HEK293T (cell line): ENCODE measurements at regions not wholly inside any gene's neighbourhood (a gene's known extent, or its start where the extent isn't known, plus 50 kb on each side); places are given as distances from the start of the nearest gene placed in this dataset.

Experiments used
- BHLHE40 ChIP-seq: fragments of 450-650 bp; IDR thresholded peaks from 2 replicates; pipeline ENCODE4 v1.6.1; 2016; ENCODE audit warnings: mild to moderate bottlenecking, moderate library complexity, borderline replicate concordance
- FOXM1 ChIP-seq: fragments of 450-650 bp; IDR thresholded peaks from 2 replicates; pipeline ENCODE4 v1.6.1; 2017; ENCODE audit warnings: mild to moderate bottlenecking, borderline replicate concordance
- SP1 ChIP-seq: fragments of 450-650 bp; IDR thresholded peaks from 2 replicates; pipeline ENCODE4 v1.6.1; 2017
- TARDBP ChIP-seq: fragments of 450-650 bp; IDR thresholded peaks from 2 replicates; pipeline ENCODE4 v1.6.1; 2016
- ZNF384 ChIP-seq: fragments of 450-650 bp; IDR thresholded peaks from 2 replicates; pipeline ENCODE4 v1.6.1; 2016

- TF ChIP-seq SP1 (no peak), FOXM1 (no peak), BHLHE40 (no peak), ZNF384 (no peak), TARDBP (no peak)
These were observed 228.5 kb upstream of the ITGA4 start for GRCh38 chr2:181228661-181229060.
